Body of pancreas (tissue), 4 donors: ENCODE measurements at regions not wholly inside any gene's neighbourhood (a gene's known extent, or its start where the extent isn't known, plus 50 kb on each side); places are given as distances from the start of the nearest gene placed in this dataset.

Source experiments
- ATAC-seq: fragments of 150-250 bp; one replicate; pipeline ENCODE4 v1.9.1; 2016
- DNase-seq, 4 donors: peaks; one replicate each; pipeline ENCODE4 v3.0.0-alpha.2; 2019
- H3K27ac ChIP-seq, 4 donors: fragments of 200-600 bp; sonication (generic); 1 replicate in 3 of 4; 2 replicates in 1 of 4; pipeline versions ENCODE4 v1.5.1 to v1.6.1; 2016 to 2019; ENCODE audit warnings: mild to moderate bottlenecking in 1 of 4, mixed read lengths in 1 of 4, moderate library complexity in 1 of 4
- H3K27me3 ChIP-seq, 2 donors: fragments of 200-600 bp; sonication (generic); one replicate each; pipeline ENCODE4 v1.6.0; 2016; ENCODE audit warnings: mild to moderate bottlenecking in 1 of 2
- H3K36me3 ChIP-seq, 2 donors: fragments of 200-600 bp; sonication (generic); replicated peaks in 1 of 2; 2 replicates each; pipeline ENCODE4 v1.5.1; 2016; ENCODE audit warnings: low read depth in 2 of 2; ENCODE audit not compliant: insufficient read depth in 1 of 2
- H3K4me1 ChIP-seq: fragments of 200-600 bp; sonication (generic); one replicate; pipeline ENCODE4 v1.6.0; 2016
- H3K4me3 ChIP-seq, 2 donors: fragments of 200-600 bp; sonication (generic); 1 replicate in 1 of 2; 2 replicates in 1 of 2; pipeline ENCODE4 v1.5.1; 2016 to 2019
- H3K9me3 ChIP-seq, 3 donors: fragments of 200-600 bp; sonication (generic); 1 replicate in 2 of 3; 2 replicates in 1 of 3; pipeline ENCODE4 v1.5.1; 2016
- POLR2A ChIP-seq, 3 donors: fragments of 450-650 bp; IDR thresholded peaks; one replicate each; pipeline ENCODE4 v1.6.1; 2016; ENCODE audit warnings: antibody characterized with exemption in 3 of 3, mild to moderate bottlenecking in 2 of 3
- WGBS, 2 donors: methylation state at CpG; one replicate each; pipeline ENCODE4 v1.1.5; 2017; 5-methylcytosine and 5-hydroxymethylcytosine counted together
- intact Hi-C: fragments of 100-400 bp; cut with DNase I; formaldehyde crosslinking; loops from one replicate; pipeline ENCODE4 v1.15.1; 2023
- TF ChIP-seq, protein P1 (sequence below), 7 experiments: fragments of 450-650 bp in 4 of 7; fragments of 200-600 bp in 3 of 7; sonication (generic) in 3 of 7; IDR thresholded peaks; one replicate each; pipeline ENCODE4 v1.5.1; 2016 to 2019; ENCODE audit warnings: antibody characterized with exemption in 7 of 7

DNA sequence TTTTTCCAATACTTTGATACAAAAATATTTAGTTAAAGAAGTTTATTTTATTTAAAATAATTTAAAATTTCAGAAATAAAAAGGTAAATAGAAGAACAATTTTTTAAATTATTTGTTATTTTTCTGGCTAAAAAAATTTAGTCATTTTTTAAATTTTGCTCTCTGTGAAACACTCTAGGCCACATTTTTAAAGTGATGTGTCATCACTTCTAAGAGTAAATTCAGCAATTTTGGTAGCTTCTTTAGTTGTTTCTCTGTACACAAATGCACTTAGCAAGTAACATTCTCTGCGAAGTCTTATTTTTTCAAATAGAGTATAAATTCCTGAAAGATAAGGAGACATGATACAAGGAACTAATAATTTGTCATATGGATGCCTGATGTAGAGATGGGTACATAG is 760.0 kb upstream of the PRMT6 start:
- no peaks in the 10 kb centered on the region for H3K4me1 ChIP-seq
- no peak overlapping the region for H3K27ac ChIP-seq
- ATAC-seq (no peak), DNase-seq (no peak)
- no peaks in the 10 kb centered on the region for H3K36me3 ChIP-seq
- WGBS, 2 donors, result 61 to 70% methylated on average over 1 of the region's 1 CpG
- TF ChIP-seq, protein P1, sequence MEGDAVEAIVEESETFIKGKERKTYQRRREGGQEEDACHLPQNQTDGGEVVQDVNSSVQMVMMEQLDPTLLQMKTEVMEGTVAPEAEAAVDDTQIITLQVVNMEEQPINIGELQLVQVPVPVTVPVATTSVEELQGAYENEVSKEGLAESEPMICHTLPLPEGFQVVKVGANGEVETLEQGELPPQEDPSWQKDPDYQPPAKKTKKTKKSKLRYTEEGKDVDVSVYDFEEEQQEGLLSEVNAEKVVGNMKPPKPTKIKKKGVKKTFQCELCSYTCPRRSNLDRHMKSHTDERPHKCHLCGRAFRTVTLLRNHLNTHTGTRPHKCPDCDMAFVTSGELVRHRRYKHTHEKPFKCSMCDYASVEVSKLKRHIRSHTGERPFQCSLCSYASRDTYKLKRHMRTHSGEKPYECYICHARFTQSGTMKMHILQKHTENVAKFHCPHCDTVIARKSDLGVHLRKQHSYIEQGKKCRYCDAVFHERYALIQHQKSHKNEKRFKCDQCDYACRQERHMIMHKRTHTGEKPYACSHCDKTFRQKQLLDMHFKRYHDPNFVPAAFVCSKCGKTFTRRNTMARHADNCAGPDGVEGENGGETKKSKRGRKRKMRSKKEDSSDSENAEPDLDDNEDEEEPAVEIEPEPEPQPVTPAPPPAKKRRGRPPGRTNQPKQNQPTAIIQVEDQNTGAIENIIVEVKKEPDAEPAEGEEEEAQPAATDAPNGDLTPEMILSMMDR (IDR thresholded peaks at IDR 0.05), result no peak
- TF ChIP-seq POLR2A (IDR thresholded peaks at IDR 0.05), result no peak
- H3K27me3 ChIP-seq, result no peaks in the 10 kb centered on the region
- no peaks in the 10 kb centered on the region for H3K9me3 ChIP-seq
- intact Hi-C loops, result no loop called here
- H3K4me3 ChIP-seq, result no peak overlapping the region

DNA sequence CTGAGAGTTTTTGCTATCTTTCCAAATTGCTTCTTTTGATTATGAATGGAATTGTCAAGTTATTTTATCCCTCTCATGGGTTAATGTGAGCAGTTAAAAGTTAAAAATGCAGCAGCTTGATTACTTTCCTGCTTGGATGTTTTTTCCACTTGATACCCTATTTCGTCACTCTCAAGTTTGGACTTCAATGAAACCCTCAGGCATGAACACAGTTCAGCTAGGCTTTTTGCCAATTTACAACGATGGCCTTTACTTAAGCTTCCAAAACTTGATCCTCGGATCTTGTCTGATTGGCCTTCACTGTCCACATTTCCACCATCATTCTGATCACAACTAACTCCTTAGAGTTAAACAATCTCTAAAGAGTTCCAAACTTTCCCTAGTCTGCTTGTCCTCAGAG is 752.4 kb upstream of the PRMT6 start:
- H3K4me3 ChIP-seq, result no peak overlapping the region
- H3K9me3 ChIP-seq, result peaks cover 0 to 10% (median 0%) of the 10 kb centered on the region in 3 donors
- no peaks in the 10 kb centered on the region for H3K4me1 ChIP-seq
- TF ChIP-seq POLR2A (IDR thresholded peaks at IDR 0.05), result no peak
- intact Hi-C loops, result no loop called here
- DNase-seq (no peak), ATAC-seq (no peak)
- no peaks in the 10 kb centered on the region for H3K27me3 ChIP-seq
- H3K27ac ChIP-seq, result no peak overlapping the region
- 42 to 48% methylated on average over 3 of the region's 3 CpGs for WGBS, 2 donors
- no peaks in the 10 kb centered on the region for H3K36me3 ChIP-seq

DNA sequence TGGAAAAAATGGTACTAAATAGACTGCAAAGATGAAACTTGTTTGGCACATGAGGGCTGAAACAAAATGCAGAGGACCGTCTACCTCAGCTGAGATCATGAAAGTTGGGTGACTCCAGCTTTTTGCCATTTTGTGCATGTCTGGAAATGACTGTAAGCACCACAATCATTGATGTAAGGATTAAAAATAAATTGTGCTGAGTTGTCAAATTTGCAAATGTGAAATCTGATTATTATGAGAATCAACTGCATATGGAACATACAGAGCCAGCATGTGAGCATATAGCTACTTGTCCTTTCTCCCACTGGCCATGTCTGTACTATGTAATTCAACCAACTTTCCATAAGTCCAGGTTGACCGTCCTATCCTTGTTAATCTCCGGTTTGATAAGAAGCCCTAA is 736.9 kb upstream of the PRMT6 start:
- Histone ChIP-seq H3K4me3 (no peak overlapping the region), H3K4me1 (no peaks in the 10 kb centered on the region), H3K27ac (no peak overlapping the region), H3K36me3 (no peaks in the 10 kb centered on the region), H3K27me3 (no peaks in the 10 kb centered on the region), H3K9me3 (no peaks in the 10 kb centered on the region)
- TF ChIP-seq, protein P1 (IDR thresholded peaks at IDR 0.05), result no peak
- TF ChIP-seq POLR2A (IDR thresholded peaks at IDR 0.05), result no peak
- DNase-seq (no peak), ATAC-seq (no peak)
- WGBS, 2 donors, result 68 to 73% methylated on average over 3 of the region's 3 CpGs
- intact Hi-C loops, result no loop called here

DNA sequence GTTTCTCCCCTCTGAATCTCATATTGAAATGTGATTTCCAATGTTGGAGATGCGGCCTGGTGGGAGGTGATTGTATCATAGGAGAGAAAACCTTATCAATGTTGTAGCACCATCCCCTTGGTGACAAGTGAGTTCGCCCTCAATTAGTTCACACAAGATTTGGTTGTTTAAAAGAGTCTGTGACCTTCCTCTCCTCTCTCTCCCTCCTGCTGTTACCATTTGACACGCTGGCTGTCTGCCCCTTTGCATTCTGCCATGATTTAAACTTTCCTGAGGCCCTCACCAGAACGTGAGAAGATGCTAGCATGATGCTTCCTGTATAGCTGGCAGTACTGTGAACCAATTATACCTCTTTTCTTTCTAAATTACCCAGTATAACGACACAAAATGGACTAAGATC is 730.9 kb upstream of the PRMT6 start:
- Histone ChIP-seq H3K9me3 (no peaks in the 10 kb centered on the region), H3K4me3 (no peak overlapping the region), H3K27me3 (no peaks in the 10 kb centered on the region), H3K36me3 (no peaks in the 10 kb centered on the region), H3K27ac (no peak overlapping the region), H3K4me1 (no peaks in the 10 kb centered on the region)
- TF ChIP-seq POLR2A (IDR thresholded peaks at IDR 0.05), result no peak
- TF ChIP-seq, protein P1 (IDR thresholded peaks at IDR 0.05), result no peak
- WGBS, 2 donors, result 28 to 38% methylated on average over 5 of the region's 5 CpGs
- DNase-seq, result no peak
- intact Hi-C loops, result no loop called here
- no peak for ATAC-seq

DNA sequence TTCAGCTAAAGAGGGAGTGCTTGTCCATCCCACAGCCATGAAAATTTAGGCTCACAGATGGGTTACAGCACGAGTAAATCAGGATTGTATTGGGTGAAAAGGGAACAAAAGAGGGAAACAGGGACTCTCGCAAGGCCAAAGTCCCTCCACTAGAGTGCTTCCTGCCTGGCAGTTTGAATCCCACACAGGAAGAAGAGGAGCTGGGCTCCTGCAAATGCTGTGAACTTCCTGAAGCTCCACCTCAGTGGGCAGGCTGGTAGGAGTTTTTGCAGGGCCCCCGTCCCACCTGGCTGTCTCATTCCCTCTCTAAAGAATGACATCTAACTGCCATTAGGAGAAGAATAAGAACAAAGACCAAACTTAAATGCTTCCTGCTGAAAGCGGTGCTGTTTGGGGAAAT is 712.0 kb upstream of the PRMT6 start:
- no peaks in the 10 kb centered on the region for H3K27me3 ChIP-seq
- no peaks in the 10 kb centered on the region for H3K36me3 ChIP-seq
- intact Hi-C loops, result no loop called here
- H3K27ac ChIP-seq, result no peak overlapping the region
- no peak for TF ChIP-seq POLR2A (IDR thresholded peaks at IDR 0.05)
- WGBS, 2 donors, result 34 to 56% methylated on average over 4 of the region's 4 CpGs
- no peak overlapping the region for H3K4me3 ChIP-seq
- H3K4me1 ChIP-seq, result no peaks in the 10 kb centered on the region
- ATAC-seq (no peak), DNase-seq (no peak)
- H3K9me3 ChIP-seq, result no peaks in the 10 kb centered on the region

DNA sequence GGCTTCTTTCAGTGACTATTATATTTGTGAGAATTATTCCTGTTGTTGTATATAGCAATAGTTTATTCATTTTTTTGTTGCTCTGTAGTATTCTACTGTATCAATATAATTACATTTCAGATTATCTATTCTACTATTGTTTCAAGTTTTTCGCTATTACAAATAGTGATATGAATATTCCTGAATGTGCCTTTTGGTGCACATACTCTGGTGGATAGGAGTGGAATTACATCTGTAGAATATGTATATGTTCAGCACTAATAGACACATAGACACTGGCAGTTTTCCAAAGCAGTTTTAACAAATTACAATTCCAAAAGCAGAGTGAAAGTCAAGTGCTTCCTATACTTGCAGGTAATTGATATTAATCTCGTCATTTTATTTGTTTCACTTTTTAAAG is 696.2 kb upstream of the PRMT6 start:
- no peak for DNase-seq
- H3K4me1 ChIP-seq, result no peaks in the 10 kb centered on the region
- no peak for TF ChIP-seq POLR2A (IDR thresholded peaks at IDR 0.05)
- TF ChIP-seq, protein P1 (IDR thresholded peaks at IDR 0.05), result no peak
- no peaks in the 10 kb centered on the region for H3K36me3 ChIP-seq
- ATAC-seq, result no peak
- intact Hi-C loops, result no loop called here
- H3K4me3 ChIP-seq, result no peak overlapping the region
- no peaks in the 10 kb centered on the region for H3K9me3 ChIP-seq
- H3K27ac ChIP-seq, result no peak overlapping the region
- 63 to 66% methylated on average over 2 of the region's 2 CpGs for WGBS, 2 donors
- no peaks in the 10 kb centered on the region for H3K27me3 ChIP-seq
